ENCODE measurements at regions not wholly inside any gene's neighbourhood (a gene's known extent, or its start where the extent isn't known, plus 50 kb on each side); places are given as distances from the start of the nearest gene placed in this dataset.

DNA sequence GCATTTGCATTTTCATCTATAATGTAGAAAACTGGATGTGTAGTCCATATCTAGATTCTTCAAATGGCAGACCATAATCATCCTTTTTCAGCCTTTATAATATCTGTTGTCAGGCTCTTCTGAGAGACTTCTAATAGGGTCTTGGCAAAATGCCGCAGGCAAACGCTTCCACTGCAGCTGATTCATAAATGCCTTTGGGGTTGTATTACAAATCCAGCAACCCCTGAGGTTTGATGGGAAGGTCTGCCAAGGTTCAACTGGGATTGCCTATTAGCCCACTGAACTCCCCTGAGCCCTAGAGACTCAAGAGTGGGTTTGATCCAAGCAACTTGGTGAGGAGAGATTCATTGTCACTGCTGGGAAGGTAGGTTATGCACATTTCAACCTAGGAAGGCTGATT is 365.2 kb upstream of the POU3F2 start:
- POLR2A ChIA-PET (ENCODE audit: partially characterized antibody) = no interaction called here
- CTCF ChIA-PET (ENCODE audit: partially characterized antibody) = no interaction called here

More for the DNA sequence above, 365.2 kb upstream of the POU3F2 start:
- H3K4me2 ChIP-seq (ENCODE audit: insufficient read depth in 1 of 2, low read depth in 2 of 2, low read length in 2 of 2) = no peak overlapping the region
- no peak overlapping the region for H3K56ac ChIP-seq (replicated peaks; ENCODE audit: insufficient read length, low read depth, low read length)
- H3K4me3 ChIP-seq (ENCODE audit: extremely low read depth in 1 of 4, insufficient read depth in 2 of 4, low read depth in 3 of 4, low read length in 4 of 4) = no peak overlapping the region
- no peaks in the 10 kb centered on the region for H3K4me1 ChIP-seq (replicated peaks in 1 of 4; ENCODE audit: control insufficient read depth in 3 of 4, insufficient read depth in 4 of 4, low read length in 3 of 4)
- no peak overlapping the region for H4K8ac ChIP-seq (ENCODE audit: extremely low read depth, insufficient read depth, low read length)
- no peak overlapping the region for H2BK20ac ChIP-seq (ENCODE audit: low read length)
- H3K4ac ChIP-seq (replicated peaks; ENCODE audit: insufficient read length, low read depth, low read length) = no peak overlapping the region
- no peaks in the 10 kb centered on the region for H3K23me2 ChIP-seq (ENCODE audit: low read depth, low read length)
- no peak overlapping the region for H3K9ac ChIP-seq (replicated peaks in 1 of 4; ENCODE audit: extremely low read depth in 1 of 4, low read depth in 3 of 4, low read length in 3 of 4)
- WGBS, 2 experiments (ENCODE audit: extremely low coverage in 1 of 2, insufficient coverage in 1 of 2, insufficient read length in 1 of 2, insufficient replicate concordance in 2 of 2, low coverage in 1 of 2, low lambda C conversion rate in 2 of 2, missing lambda C conversion rate in 1 of 2) = 81% methylated on average over 2 of the region's 2 CpGs; no CpG with 5 or more reads in 1 of the 2 experiments
- FAIRE-seq (no peak), DNase-seq (ENCODE audit: low read depth in 1 of 2, low spot score in 2 of 2) (no peak)
- no peak for TF ChIP-seq NANOG (IDR thresholded peaks at IDR 0.05; ENCODE audit: insufficient read depth, low read depth, low read length, poor library complexity, severe bottlenecking)
- no peak for TF ChIP-seq GTF2F1 (IDR thresholded peaks at IDR 0.05; ENCODE audit: borderline replicate concordance, low read depth, low read length)
- H4K5ac ChIP-seq (ENCODE audit: insufficient read length, low read depth, low read length) = no peak overlapping the region
- H3K79me1 ChIP-seq (ENCODE audit: low read depth, low read length) = no peaks in the 10 kb centered on the region
- no peaks in the 10 kb centered on the region for H4K20me1 ChIP-seq (replicated peaks in 1 of 2; ENCODE audit: control insufficient read depth in 1 of 2, insufficient read depth in 2 of 2, low read length in 2 of 2)
- no peak overlapping the region for H2BK12ac ChIP-seq (ENCODE audit: low read depth, low read length)
- no peak overlapping the region for H4K91ac ChIP-seq (replicated peaks; ENCODE audit: insufficient read length, low read length)
- no peak overlapping the region for H3K23ac ChIP-seq (ENCODE audit: insufficient read length)
- H2BK120ac ChIP-seq (replicated peaks; ENCODE audit: low read depth, low read length) = no peak overlapping the region
- H3K79me2 ChIP-seq (ENCODE audit: control insufficient read depth in 1 of 2, insufficient read depth in 2 of 2, low read length in 2 of 2) = no peaks in the 10 kb centered on the region
- no peak overlapping the region for H3K27ac ChIP-seq (ENCODE audit: low read depth, low read length)
- no peak overlapping the region for H3K14ac ChIP-seq (ENCODE audit: insufficient read length)
- H2BK5ac ChIP-seq (ENCODE audit: low read depth, low read length) = no peak overlapping the region
- no peaks in the 10 kb centered on the region for H3K27me3 ChIP-seq (replicated peaks in 1 of 4; ENCODE audit: control insufficient read depth in 3 of 4, extremely low read depth in 1 of 4, insufficient read depth in 3 of 4, low read length in 3 of 4)
- H3K18ac ChIP-seq (ENCODE audit: extremely low read depth, low read length) = no peak overlapping the region
- no peaks in the 10 kb centered on the region for H3K36me3 ChIP-seq (ENCODE audit: control insufficient read depth in 2 of 4, insufficient read depth in 4 of 4, low read length in 3 of 4)
- no peak overlapping the region for H2BK15ac ChIP-seq (ENCODE audit: low read length)
- H2AFZ ChIP-seq (ENCODE audit: low read length) = no peak overlapping the region
- H2AK5ac ChIP-seq (ENCODE audit: low read depth, low read length) = no peak overlapping the region
- no peaks in the 10 kb centered on the region for H3K9me3 ChIP-seq (ENCODE audit: insufficient read depth in 2 of 2, low read depth in 1 of 2, low read length in 1 of 2)
